C4-2B (cell line): ENCODE measurements at regions not wholly inside any gene's neighbourhood (a gene's known extent, or its start where the extent isn't known, plus 50 kb on each side); places are given as distances from the start of the nearest gene placed in this dataset.
"Not testable (repeated sequence)": the region's sequence is repeated elsewhere in the genome, so short reads cannot be mapped to it uniquely, and the experiment has no call there.

Experiments
- H3K27ac ChIP-seq: fragments of 450-650 bp; 2 replicates; pipeline ENCODE4 v1.5.1; 2017
- CTCF ChIP-seq: fragments of 450-650 bp; conservative IDR thresholded peaks from 2 replicates; pipeline ENCODE4 v1.5.1; 2017; ENCODE audit warnings: mild to moderate bottlenecking
- ZFX ChIP-seq: fragments of 450-650 bp; IDR thresholded peaks from 2 replicates; pipeline ENCODE4 v1.6.1; 2017

GRCh38 chr1:157370698-157371097, 181.6 kb downstream of the FCRL5 start:
- TF ChIP-seq CTCF (no peak), ZFX (no peak)
- no peak overlapping the region for H3K27ac ChIP-seq

- TF ChIP-seq ZFX = no peak
- TF ChIP-seq CTCF = peak; percentile 94
- H3K27ac ChIP-seq = no peak overlapping the region
Measured at GRCh38 chr1:157369808-157370521, 182.3 kb downstream of the FCRL5 start.

- not testable (repeated sequence) for H3K27ac ChIP-seq
Measured at GRCh38 chr1:157368941-157369340, 183.4 kb downstream of the FCRL5 start.

- TF ChIP-seq ZFX (no peak), CTCF (no peak)
Measured at GRCh38 chr1:157368363-157368762, 184.0 kb downstream of the FCRL5 start.

GRCh38 chr1:157367870-157368269, 184.4 kb downstream of the FCRL5 start:
- no peak overlapping the region for H3K27ac ChIP-seq
- no peak for TF ChIP-seq ZFX
- no peak for TF ChIP-seq CTCF

More at GRCh38 chr1:157368363-157368762, 184.0 kb downstream of the FCRL5 start:
- no peak overlapping the region for H3K27ac ChIP-seq

GRCh38 chr1:157367091-157367739, 185.1 kb downstream of the FCRL5 start:
- TF ChIP-seq CTCF = no peak
- no peak for TF ChIP-seq ZFX
- no peak overlapping the region for H3K27ac ChIP-seq

GRCh38 chr1:157364612-157365011, 187.7 kb downstream of the FCRL5 start:
- H3K27ac ChIP-seq = no peak overlapping the region
- TF ChIP-seq ZFX (no peak), CTCF (no peak)
